Stimulated activated memory B cell treated with anti-CD40 and anti-IgM and Interleukin-4, amounts not matched to agents 10 μg/mL and 1 μg/mL and 100 μg/mL, for 72 hours (primary cell): ENCODE measurements at regions not wholly inside any gene's neighbourhood (a gene's known extent, or its start where the extent isn't known, plus 50 kb on each side); places are given as distances from the start of the nearest gene placed in this dataset.
"Not testable (repeated sequence)": the region's sequence is repeated elsewhere in the genome, so short reads cannot be mapped to it uniquely, and the experiment has no call there.

ENCODE experiments used
- ATAC-seq: fragments of 150-1000 bp; cut with Tn5 transposase; 2 replicates; pipeline ENCODE4 v1.10.0; 2021
- H3K27ac Mint-ChIP-seq: one replicate; pipeline ENCODE4 v1.8.0; 2022; ENCODE audit warnings: mild to moderate bottlenecking, mixed read lengths
- H3K27me3 Mint-ChIP-seq: one replicate; pipeline ENCODE4 v1.8.0; 2022; ENCODE audit warnings: mixed read lengths
- H3K36me3 Mint-ChIP-seq: one replicate; pipeline ENCODE4 v1.8.0; 2022; ENCODE audit warnings: mixed read lengths
- H3K4me1 Mint-ChIP-seq: one replicate; pipeline ENCODE4 v1.8.0; 2022; ENCODE audit warnings: mixed read lengths
- H3K4me3 Mint-ChIP-seq: one replicate; pipeline ENCODE4 v1.8.0; 2022; ENCODE audit warnings: mild to moderate bottlenecking, moderate library complexity, mixed read lengths
- H3K9me3 Mint-ChIP-seq: one replicate; pipeline ENCODE4 v1.8.0; 2022; ENCODE audit warnings: mixed read lengths

DNA sequence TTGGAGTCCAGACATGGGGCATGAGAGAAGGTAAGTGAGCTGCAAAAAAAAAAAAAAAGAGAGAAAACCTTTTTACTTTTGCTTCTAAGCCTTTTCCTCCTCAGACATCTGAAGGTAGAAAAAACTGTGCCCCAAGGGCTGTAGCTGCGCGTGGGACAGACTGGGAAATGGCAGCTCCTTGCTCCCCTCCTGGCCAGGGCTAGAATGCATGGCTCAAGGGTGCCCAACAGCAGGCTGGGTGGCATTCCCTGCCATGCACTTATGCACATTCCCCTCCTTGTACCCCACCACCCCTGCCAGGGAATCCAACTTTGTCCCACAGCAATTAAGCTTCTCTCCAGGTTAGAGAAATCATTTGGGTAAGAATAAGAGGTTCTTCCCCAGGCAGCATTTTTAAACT, 421.2 kb downstream of the TRAM1L1 start:
- no peak overlapping the region for H3K27ac Mint-ChIP-seq
- ATAC-seq = peak; percentile 20
- no peaks in the 10 kb centered on the region for H3K27me3 Mint-ChIP-seq
- peaks cover 16% of the 10 kb centered on the region for H3K9me3 Mint-ChIP-seq
- H3K4me1 Mint-ChIP-seq = no peaks in the 10 kb centered on the region
- H3K36me3 Mint-ChIP-seq = no peaks in the 10 kb centered on the region
- no peak overlapping the region for H3K4me3 Mint-ChIP-seq

DNA sequence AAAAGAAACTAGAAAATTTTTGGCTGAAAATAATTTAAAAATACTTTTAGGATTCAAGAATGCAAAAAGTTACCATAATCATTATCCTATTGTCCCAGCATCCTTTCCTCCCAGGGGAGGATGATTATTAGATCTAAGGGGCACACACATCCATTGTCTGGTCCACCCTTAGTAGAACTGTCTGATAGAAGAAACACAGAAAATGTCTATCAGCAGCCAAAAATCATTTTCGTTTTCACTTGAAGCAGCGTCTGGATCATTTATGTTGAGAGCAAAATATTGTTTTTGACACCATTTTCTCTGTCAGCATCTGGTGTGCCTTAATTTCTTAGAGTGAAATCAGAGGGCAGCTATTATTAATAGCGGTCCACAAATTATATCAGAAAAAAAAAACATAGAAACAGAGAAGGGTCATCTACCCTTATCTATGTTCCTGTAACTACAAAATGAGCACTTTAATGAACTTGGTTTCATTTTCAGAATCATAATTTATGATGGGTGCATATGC, 446.3 kb downstream of the TRAM1L1 start:
- ATAC-seq = no peak
- no peaks in the 10 kb centered on the region for H3K36me3 Mint-ChIP-seq
- H3K9me3 Mint-ChIP-seq = no peaks in the 10 kb centered on the region
- H3K27ac Mint-ChIP-seq = no peak overlapping the region
- H3K27me3 Mint-ChIP-seq = no peaks in the 10 kb centered on the region
- no peak overlapping the region for H3K4me3 Mint-ChIP-seq
- no peaks in the 10 kb centered on the region for H3K4me1 Mint-ChIP-seq

DNA sequence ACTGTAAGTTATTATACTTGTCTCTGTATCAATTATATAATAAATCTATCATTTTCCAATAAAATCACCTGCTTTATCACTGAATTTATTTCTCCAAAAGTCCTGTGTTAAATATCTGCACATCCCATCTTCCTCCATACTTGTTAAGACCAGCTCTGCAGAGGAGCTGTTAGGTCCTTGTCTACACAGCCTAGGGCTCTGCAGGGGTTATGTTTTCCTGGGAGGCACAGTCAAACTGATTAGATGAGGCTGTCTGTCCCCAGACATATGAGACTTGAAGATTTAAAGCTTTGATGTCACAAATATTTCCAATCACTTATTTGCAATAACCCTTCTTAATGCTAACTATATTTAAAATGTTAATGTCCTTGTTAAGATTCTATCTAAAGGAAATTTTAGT, 446.8 kb downstream of the TRAM1L1 start:
- Mint-ChIP-seq H3K27me3 (no peaks in the 10 kb centered on the region), H3K36me3 (no peaks in the 10 kb centered on the region), H3K4me1 (no peaks in the 10 kb centered on the region), H3K4me3 (no peak overlapping the region), H3K9me3 (no peaks in the 10 kb centered on the region), H3K27ac (no peak overlapping the region)
- ATAC-seq = no peak

DNA sequence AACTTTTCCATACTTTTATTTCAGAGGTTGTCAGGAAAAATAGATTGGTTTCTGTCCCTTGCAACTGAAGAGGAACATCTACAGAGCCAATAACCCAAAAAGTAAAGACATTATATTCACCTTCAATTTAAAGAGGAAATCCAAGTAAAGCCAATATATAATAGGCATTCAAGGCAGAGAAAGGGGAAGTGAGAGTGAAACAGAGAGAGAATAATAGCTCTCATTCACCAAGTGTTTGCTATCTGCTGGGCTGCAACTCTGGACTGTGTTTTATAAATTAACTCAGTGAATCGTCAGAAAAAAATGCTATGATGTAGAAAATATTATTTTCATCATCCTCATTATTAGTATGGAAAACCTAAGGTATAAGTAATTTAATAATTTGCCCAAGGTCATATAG, 448.5 kb downstream of the TRAM1L1 start:
- Mint-ChIP-seq H3K36me3 (no peaks in the 10 kb centered on the region), H3K9me3 (no peaks in the 10 kb centered on the region), H3K27ac (no peak overlapping the region), H3K4me3 (no peak overlapping the region), H3K27me3 (no peaks in the 10 kb centered on the region), H3K4me1 (no peaks in the 10 kb centered on the region)
- ATAC-seq = no peak

DNA sequence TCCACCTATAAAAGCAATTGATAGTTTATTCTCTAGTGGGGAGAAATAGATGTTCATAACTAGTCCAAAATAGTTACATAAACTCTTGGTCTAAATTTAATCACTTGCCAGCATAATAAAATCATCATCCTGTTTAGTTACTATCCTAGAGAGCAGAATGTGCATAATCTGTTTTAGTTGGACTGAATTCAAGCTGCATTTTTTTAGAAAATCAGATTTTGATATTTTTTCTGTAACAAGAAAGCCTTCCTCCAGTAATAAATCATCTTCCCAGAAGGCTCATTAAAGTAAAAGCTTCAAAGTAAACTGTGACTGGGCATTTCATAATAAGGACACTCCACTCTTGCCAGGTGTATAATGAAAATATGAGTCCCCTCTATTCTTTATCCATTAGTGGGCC, 453.1 kb downstream of the TRAM1L1 start:
- H3K27ac Mint-ChIP-seq = no peak overlapping the region
- no peak overlapping the region for H3K4me3 Mint-ChIP-seq
- no peaks in the 10 kb centered on the region for H3K27me3 Mint-ChIP-seq
- H3K36me3 Mint-ChIP-seq = no peaks in the 10 kb centered on the region
- ATAC-seq = no peak
- no peaks in the 10 kb centered on the region for H3K4me1 Mint-ChIP-seq
- no peaks in the 10 kb centered on the region for H3K9me3 Mint-ChIP-seq

DNA sequence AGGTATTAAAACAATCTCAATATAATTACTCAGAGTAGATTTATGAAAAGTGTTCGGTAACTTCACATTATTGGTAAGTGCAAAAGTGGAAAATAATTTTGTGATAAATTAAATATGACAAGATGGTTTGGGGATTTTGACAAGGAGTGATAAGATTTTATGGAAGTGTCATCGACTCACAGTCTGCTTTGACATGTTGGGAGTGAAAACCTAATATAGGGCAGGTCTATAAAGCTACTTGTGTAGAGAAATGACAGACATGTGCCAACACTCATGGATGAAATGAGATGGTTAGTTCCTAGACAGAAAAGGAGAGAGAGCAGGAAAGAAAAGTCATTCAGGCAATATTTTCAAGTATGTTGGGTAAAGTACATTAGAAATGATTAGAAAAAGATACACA, 456.8 kb downstream of the TRAM1L1 start:
- Mint-ChIP-seq H3K4me3 (no peak overlapping the region), H3K27me3 (no peaks in the 10 kb centered on the region), H3K9me3 (no peaks in the 10 kb centered on the region), H3K27ac (no peak overlapping the region), H3K36me3 (no peaks in the 10 kb centered on the region), H3K4me1 (no peaks in the 10 kb centered on the region)
- no peak for ATAC-seq

DNA sequence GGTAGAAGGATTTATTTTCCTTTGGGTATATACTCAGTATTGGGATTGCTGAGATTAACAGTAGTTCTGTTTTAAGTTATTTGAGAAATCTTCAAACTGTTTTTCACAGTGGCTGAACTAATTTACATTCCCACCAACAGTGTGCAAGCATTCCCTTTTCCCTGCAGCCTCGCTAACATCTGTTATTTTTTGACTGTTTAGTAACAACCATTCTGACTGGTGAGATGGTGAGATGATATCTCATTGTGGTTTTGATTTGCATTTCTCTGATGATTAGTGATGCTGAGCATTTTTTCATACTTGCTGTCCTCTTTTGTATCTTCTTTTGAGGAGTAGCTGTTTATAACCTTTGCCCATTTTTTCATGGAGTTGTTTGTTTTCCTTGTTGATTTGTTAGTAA, 457.8 kb downstream of the TRAM1L1 start:
- no peak overlapping the region for H3K27ac Mint-ChIP-seq
- H3K9me3 Mint-ChIP-seq = no peaks in the 10 kb centered on the region
- ATAC-seq = no peak
- no peaks in the 10 kb centered on the region for H3K36me3 Mint-ChIP-seq
- H3K4me1 Mint-ChIP-seq = no peaks in the 10 kb centered on the region
- H3K4me3 Mint-ChIP-seq = no peak overlapping the region
- no peaks in the 10 kb centered on the region for H3K27me3 Mint-ChIP-seq

DNA sequence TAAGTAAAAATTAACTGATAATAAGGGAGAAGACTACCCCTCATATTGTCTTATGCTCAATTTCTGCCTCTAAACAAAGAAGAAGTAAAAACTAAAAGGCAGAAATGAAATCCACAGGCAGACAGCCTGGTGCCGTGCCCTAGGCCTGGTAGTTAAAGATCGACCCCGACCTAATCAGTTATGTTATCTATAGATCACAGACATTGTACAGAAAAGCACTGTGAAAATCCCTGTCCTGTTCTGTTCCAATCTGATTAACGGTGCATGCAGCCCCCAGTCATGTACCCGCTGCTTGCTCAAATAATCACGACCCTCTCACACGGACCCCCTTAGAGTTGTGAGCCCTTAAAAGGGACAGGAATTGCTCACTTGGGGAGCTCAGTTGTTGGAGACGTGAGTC, 465.9 kb downstream of the TRAM1L1 start:
- not testable (repeated sequence) for H3K27me3 Mint-ChIP-seq, H3K36me3 Mint-ChIP-seq, H3K4me3 Mint-ChIP-seq, H3K27ac Mint-ChIP-seq, ATAC-seq, H3K4me1 Mint-ChIP-seq, H3K9me3 Mint-ChIP-seq

DNA sequence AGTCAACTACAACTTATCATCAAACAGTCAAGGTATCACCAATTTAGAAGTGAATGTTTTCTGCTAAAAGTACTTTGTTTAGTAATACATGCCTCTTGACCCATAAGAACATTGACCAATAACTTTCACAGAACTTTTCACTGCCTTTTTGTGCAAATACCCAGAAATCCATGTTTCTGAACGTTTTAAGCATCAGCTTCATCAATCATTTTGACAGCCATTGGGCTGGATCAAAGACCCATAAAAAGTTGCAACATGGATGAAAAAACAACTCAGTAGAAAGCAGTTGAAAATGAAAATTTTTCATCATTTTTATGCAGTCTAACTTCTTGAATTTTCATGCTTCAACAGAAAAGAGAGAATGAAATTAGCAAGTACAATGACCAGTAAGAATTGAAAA, 466.7 kb downstream of the TRAM1L1 start:
- peaks cover 8% of the 10 kb centered on the region for H3K9me3 Mint-ChIP-seq
- no peak overlapping the region for H3K4me3 Mint-ChIP-seq
- H3K4me1 Mint-ChIP-seq = no peaks in the 10 kb centered on the region
- no peaks in the 10 kb centered on the region for H3K36me3 Mint-ChIP-seq
- H3K27me3 Mint-ChIP-seq = no peaks in the 10 kb centered on the region
- ATAC-seq = no peak
- no peak overlapping the region for H3K27ac Mint-ChIP-seq

DNA sequence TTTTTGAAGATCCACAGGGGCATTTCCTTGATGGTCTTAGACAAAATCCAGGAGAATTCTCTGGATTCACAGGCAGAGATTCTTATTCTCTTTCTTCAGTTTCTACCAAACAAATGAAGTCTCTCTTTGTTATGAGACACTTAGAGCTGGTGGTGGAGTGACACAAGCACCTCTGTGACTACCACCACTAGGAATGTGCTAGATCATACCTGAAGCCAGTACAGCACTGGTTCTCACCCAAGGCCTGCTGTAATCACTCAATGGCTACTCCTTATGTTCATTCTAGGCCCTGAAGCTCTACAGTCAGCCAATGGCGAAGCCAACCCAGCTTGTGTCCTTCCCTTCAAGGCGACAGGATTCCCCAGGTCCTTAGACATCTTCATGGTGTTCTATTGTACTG, 482.3 kb downstream of the TRAM1L1 start:
- H3K36me3 Mint-ChIP-seq = no peaks in the 10 kb centered on the region
- no peak for ATAC-seq
- no peaks in the 10 kb centered on the region for H3K4me1 Mint-ChIP-seq
- no peak overlapping the region for H3K27ac Mint-ChIP-seq
- H3K27me3 Mint-ChIP-seq = no peaks in the 10 kb centered on the region
- H3K4me3 Mint-ChIP-seq = no peak overlapping the region
- no peaks in the 10 kb centered on the region for H3K9me3 Mint-ChIP-seq

DNA sequence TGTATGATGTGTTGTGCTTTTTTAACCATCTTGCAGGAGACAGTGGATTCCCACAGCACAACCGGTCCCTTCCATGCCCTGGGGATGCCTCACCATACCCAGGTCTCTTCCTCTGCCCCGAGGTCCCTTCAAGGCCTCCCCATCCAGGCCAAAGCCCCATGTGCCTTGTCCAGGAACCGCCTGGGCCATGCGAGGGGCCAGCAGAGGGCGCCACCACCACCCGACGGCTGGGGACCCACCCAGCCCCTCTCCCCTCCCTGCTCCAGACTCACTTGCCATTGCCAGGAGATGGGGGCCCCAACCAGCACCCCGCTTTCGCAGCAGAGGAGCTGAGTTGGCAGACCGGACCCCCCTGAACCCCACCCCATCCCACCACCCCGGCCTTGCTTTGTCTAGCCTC, 485.5 kb downstream of the TRAM1L1 start:
- peak; percentile 21 for ATAC-seq
- no peaks in the 10 kb centered on the region for H3K27me3 Mint-ChIP-seq
- H3K36me3 Mint-ChIP-seq = no peaks in the 10 kb centered on the region
- H3K27ac Mint-ChIP-seq = no peak overlapping the region
- no peaks in the 10 kb centered on the region for H3K9me3 Mint-ChIP-seq
- H3K4me3 Mint-ChIP-seq = no peak overlapping the region
- no peaks in the 10 kb centered on the region for H3K4me1 Mint-ChIP-seq

DNA sequence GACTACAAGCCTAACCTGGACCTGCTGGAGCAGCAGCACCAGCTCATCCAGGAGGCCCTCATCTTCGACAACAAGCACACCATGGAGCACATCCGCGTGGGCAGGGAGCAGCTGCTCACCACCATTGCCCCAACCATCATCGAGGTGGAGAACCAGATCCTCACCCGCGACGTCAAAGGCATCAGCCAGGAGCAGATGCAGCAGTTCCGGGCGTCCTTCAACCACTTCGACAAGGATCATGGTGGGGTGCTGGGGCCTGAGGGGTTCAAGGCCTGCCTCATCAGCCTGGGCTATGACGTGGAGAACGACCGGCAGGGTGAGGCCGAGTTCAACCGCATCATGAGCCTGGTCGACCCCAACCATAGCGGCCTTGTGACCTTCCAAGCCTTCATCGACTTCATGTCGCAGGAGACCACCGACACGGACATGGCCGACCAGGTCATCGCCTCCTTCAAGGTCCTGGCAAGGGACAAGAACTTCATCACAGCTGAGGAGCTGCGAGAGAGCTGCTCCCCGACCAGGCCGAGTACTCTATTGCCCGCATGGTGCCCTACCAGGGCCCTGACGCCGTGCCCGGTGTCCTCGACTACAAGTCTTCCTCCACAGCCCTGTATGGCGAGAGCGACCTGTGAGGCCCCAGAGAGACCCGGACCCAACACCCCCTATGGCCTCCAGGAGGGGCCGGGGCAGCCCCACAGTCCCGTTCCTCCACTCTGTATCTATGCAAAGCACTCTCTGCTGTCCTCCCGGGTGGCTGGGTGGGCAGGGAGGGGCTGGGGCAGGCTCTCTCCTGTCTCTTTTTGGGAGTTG, 486.2 kb downstream of the TRAM1L1 start:
- H3K4me1 Mint-ChIP-seq = no peaks in the 10 kb centered on the region
- no peak overlapping the region for H3K4me3 Mint-ChIP-seq
- no peaks in the 10 kb centered on the region for H3K36me3 Mint-ChIP-seq
- no peaks in the 10 kb centered on the region for H3K27me3 Mint-ChIP-seq
- no peaks in the 10 kb centered on the region for H3K9me3 Mint-ChIP-seq
- no peak for ATAC-seq
- no peak overlapping the region for H3K27ac Mint-ChIP-seq

DNA sequence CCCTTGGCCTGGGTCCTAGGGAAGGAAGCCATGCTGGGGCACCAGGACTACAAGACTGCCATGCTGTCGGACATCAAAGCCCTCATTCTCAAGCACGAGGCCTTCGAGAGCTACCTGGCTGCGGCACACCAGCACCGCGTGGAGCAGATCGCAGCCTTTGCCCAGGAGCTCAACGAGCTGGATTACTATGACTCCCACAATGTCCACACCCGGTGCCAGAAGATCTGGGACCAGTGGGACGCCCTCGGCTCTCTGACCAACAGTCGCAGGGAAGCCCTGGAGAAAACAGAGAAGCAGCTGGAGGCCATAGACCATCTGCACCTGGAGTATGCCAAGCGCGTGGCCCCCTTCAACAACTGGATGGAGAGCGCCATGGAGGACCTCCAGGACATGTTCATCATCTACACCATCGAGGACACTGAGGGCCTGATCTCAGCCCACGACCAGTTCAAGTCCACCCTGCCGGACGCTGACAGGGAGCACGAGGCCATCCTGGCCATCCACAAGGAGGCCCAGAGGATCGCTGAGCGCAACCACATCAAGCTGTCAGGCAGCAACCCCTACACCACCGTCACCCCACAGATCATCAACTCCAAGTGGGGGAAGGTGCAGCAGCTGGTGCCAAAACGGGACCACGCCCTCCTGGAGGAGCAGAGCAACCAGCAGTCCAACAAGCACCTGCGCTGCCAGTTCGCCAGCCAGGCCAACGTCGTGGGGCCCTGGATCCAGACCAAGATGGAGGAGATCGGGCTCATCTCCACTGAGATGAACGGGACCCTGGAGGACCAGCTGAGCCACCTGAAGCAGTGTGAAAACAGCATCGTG, 487.0 kb downstream of the TRAM1L1 start:
- Mint-ChIP-seq H3K27me3 (no peaks in the 10 kb centered on the region), H3K36me3 (no peaks in the 10 kb centered on the region), H3K4me1 (no peaks in the 10 kb centered on the region), H3K27ac (no peak overlapping the region), H3K4me3 (no peak overlapping the region), H3K9me3 (peaks cover 2% of the 10 kb centered on the region)
- ATAC-seq = no peak

DNA sequence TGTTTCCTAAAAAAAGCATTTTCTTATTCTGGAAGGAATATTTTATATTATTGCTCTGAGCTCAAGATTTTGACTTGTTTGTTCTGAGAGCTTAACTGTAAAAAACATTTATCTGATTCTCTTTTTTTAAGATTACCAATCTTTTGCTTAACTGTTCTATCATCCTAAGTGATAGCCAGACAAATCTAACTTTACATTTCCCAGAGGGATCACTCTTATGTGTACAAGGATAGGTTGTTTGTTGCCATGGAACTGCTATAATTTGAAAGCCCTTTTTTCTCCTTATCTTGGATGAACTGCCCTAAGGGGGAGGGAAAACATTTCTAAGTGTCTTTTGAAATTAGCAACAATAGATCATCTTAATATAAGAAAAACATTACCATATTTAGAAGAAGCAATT, 494.7 kb downstream of the TRAM1L1 start:
- no peak overlapping the region for H3K27ac Mint-ChIP-seq
- no peak for ATAC-seq
- no peaks in the 10 kb centered on the region for H3K4me1 Mint-ChIP-seq
- no peaks in the 10 kb centered on the region for H3K27me3 Mint-ChIP-seq
- H3K36me3 Mint-ChIP-seq = no peaks in the 10 kb centered on the region
- H3K9me3 Mint-ChIP-seq = peaks cover 6% of the 10 kb centered on the region
- no peak overlapping the region for H3K4me3 Mint-ChIP-seq

DNA sequence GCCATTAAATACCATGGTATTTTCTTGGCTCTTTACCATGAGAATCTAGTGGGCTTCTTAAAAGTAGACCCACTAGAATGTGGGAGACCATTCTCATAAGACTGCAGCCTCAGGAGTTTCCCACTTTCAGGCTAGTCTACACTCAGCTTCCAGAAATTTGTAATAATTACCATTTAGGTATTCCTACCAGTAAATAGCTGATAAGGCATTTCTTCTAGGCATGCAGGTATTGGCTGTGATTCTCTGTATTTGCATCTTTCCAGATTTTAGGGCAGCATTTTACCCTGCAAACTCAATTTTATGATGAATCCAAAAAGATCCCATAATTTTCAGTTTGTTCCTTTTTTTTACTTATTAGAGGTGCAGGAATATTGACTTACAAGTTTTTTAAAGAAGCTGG, 496.6 kb downstream of the TRAM1L1 start:
- Mint-ChIP-seq H3K9me3 (peaks cover 6% of the 10 kb centered on the region), H3K27ac (no peak overlapping the region), H3K4me3 (no peak overlapping the region), H3K4me1 (no peaks in the 10 kb centered on the region), H3K27me3 (no peaks in the 10 kb centered on the region), H3K36me3 (no peaks in the 10 kb centered on the region)
- ATAC-seq = no peak

DNA sequence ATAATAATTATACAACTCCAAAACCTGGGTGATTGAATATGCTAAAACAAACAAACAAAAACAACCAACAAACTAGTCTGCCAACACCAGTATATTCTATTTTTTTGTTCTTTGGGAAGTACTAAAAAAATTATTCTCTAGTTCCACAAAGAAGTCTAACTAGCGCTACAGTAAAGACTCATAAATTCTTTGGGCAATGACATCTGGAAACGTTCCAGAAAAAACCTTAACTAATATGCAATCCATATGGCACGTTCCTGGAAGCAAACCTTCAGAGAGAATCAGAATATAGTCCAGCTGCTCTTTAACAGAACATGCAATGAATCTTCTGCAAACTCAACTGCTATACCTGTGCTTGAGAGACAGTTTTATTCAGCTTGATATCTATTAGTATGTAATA, 500.1 kb downstream of the TRAM1L1 start:
- no peak for ATAC-seq
- no peaks in the 10 kb centered on the region for H3K9me3 Mint-ChIP-seq
- no peak overlapping the region for H3K27ac Mint-ChIP-seq
- H3K4me3 Mint-ChIP-seq = no peak overlapping the region
- no peaks in the 10 kb centered on the region for H3K36me3 Mint-ChIP-seq
- H3K27me3 Mint-ChIP-seq = no peaks in the 10 kb centered on the region
- no peaks in the 10 kb centered on the region for H3K4me1 Mint-ChIP-seq
